Gastroesophageal sphincter (tissue), 4 donors: ENCODE measurements at regions not wholly inside any gene's neighbourhood (a gene's known extent, or its start where the extent isn't known, plus 50 kb on each side); places are given as distances from the start of the nearest gene placed in this dataset.
"Not testable (repeated sequence)": the region's sequence is repeated elsewhere in the genome, so short reads cannot be mapped to it uniquely, and the experiment has no call there.

Experiments used
- ATAC-seq: fragments of 150-250 bp; one replicate; pipeline ENCODE4 v1.9.1; 2016; ENCODE audit warnings: mild to moderate bottlenecking, moderate library complexity
- H3K27ac ChIP-seq, 4 donors: fragments of 200-600 bp; sonication (generic) in 3 of 4; 1 replicate in 3 of 4; 2 replicates in 1 of 4; pipeline ENCODE4 v1.5.1; 2016 to 2019
- H3K27me3 ChIP-seq: fragments of 200-600 bp; sonication (generic); one replicate; pipeline ENCODE4 v1.5.1; 2019
- H3K36me3 ChIP-seq, 2 donors: fragments of 200-600 bp; sonication (generic); one replicate each; pipeline ENCODE4 v1.5.1; 2019; ENCODE audit warnings: control low read depth in 1 of 2
- H3K4me1 ChIP-seq, 3 donors: fragments of 200-600 bp; sonication (generic); 1 replicate in 2 of 3; 2 replicates in 1 of 3; pipeline ENCODE4 v1.5.1; 2016 to 2019; ENCODE audit warnings: control low read depth in 2 of 3
- H3K4me3 ChIP-seq, 2 donors: fragments of 200-600 bp; sonication (generic); one replicate each; pipeline ENCODE4 v1.5.1; 2019; ENCODE audit warnings: mild to moderate bottlenecking in 1 of 2, moderate library complexity in 1 of 2
- H3K9me3 ChIP-seq, 3 donors: fragments of 200-600 bp; sonication (generic); one replicate each; pipeline ENCODE4 v1.5.1; 2017 to 2019; ENCODE audit warnings: control low read depth in 2 of 3
- CTCF ChIP-seq, 4 experiments: fragments of 200-600 bp in 2 of 4; fragments of 450-650 bp in 2 of 4; sonication (generic) in 1 of 4; IDR thresholded peaks; one replicate each; pipeline ENCODE4 v1.5.1; 2017 to 2019; ENCODE audit warnings: antibody characterized with exemption in 4 of 4, mild to moderate bottlenecking in 2 of 4, moderate library complexity in 2 of 4
- EP300 ChIP-seq: sonication (generic); formaldehyde crosslinking; IDR thresholded peaks from one replicate; pipeline ENCODE4 v1.6.1; 2017; ENCODE audit warnings: antibody characterized with exemption, mild to moderate bottlenecking
- POLR2A ChIP-seq, 2 donors: fragments of 450-650 bp; IDR thresholded peaks; one replicate each; pipeline ENCODE4 v1.6.1; 2017; ENCODE audit warnings: antibody characterized with exemption in 2 of 2, mild to moderate bottlenecking in 2 of 2, moderate library complexity in 1 of 2
- POLR2AphosphoS5 ChIP-seq: sonication (generic); formaldehyde crosslinking; IDR thresholded peaks from one replicate; pipeline ENCODE4 v1.6.1; 2017; ENCODE audit warnings: antibody characterized with exemption
- WGBS, 2 donors: methylation state at CpG; one replicate each; pipeline ENCODE4 v1.1.5; 2018; ENCODE audit warnings: low coverage in 1 of 2; 5-methylcytosine and 5-hydroxymethylcytosine counted together

- Histone ChIP-seq H3K36me3 (no peaks in the 10 kb centered on the region), H3K9me3 (no peaks in the 10 kb centered on the region), H3K4me3 (no peak overlapping the region), H3K4me1 (peaks cover 0 to 20% (median 0%) of the 10 kb centered on the region in 3 donors), H3K27ac (peak overlapping the region in 1 of 4 donors; percentile 19), H3K27me3 (no peaks in the 10 kb centered on the region)
- WGBS, 2 donors: 45 to 58% methylated on average over 8 to 9 of the region's 17 CpGs
- TF ChIP-seq CTCF (IDR thresholded peaks at IDR 0.05): peak in 1 of 4 experiments; percentile 17
- no peak for TF ChIP-seq POLR2A (IDR thresholded peaks at IDR 0.05)
- no peak for ATAC-seq
Observed at GRCh38 chr2:8329660-8330622, 351.9 kb upstream of the ID2 start.

- Histone ChIP-seq H3K36me3 (no peaks in the 10 kb centered on the region), H3K9me3 (no peaks in the 10 kb centered on the region), H3K27ac (no peak overlapping the region), H3K27me3 (no peaks in the 10 kb centered on the region), H3K4me1 (peaks cover 0 to 20% (median 0%) of the 10 kb centered on the region in 3 donors), H3K4me3 (no peak overlapping the region)
- no peak for ATAC-seq
- WGBS, 2 donors: 80 to 94% methylated on average over 4 of the region's 4 CpGs
- TF ChIP-seq CTCF (IDR thresholded peaks at IDR 0.05) (no peak), POLR2AphosphoS5 (no peak), EP300 (no peak), POLR2A (IDR thresholded peaks at IDR 0.05) (no peak)
Observed at GRCh38 chr2:8331068-8331467, 350.8 kb upstream of the ID2 start.

GRCh38 chr2:8332646-8333045, 349.2 kb upstream of the ID2 start:
- no peak overlapping the region for H3K27ac ChIP-seq
- no peaks in the 10 kb centered on the region for H3K27me3 ChIP-seq
- WGBS, 2 donors: 100% methylated on average over 1 to 5 of the region's 9 CpGs
- no peak overlapping the region for H3K4me3 ChIP-seq
- peaks cover 0 to 20% (median 0%) of the 10 kb centered on the region in 3 donors for H3K4me1 ChIP-seq
- H3K9me3 ChIP-seq: no peaks in the 10 kb centered on the region
- ATAC-seq: no peak
- no peak for TF ChIP-seq CTCF (IDR thresholded peaks at IDR 0.05)
- no peak for TF ChIP-seq EP300
- no peak for TF ChIP-seq POLR2AphosphoS5
- no peak for TF ChIP-seq POLR2A (IDR thresholded peaks at IDR 0.05)
- H3K36me3 ChIP-seq: no peaks in the 10 kb centered on the region

- 81 to 100% methylated on average over 6 to 8 of the region's 13 CpGs for WGBS, 2 donors
- no peak for ATAC-seq
- H3K9me3 ChIP-seq: no peaks in the 10 kb centered on the region
- H3K27ac ChIP-seq: no peak overlapping the region
- no peak for TF ChIP-seq POLR2A (IDR thresholded peaks at IDR 0.05)
- no peak for TF ChIP-seq CTCF (IDR thresholded peaks at IDR 0.05)
- TF ChIP-seq POLR2AphosphoS5: no peak
- TF ChIP-seq EP300: no peak
- H3K4me1 ChIP-seq: peaks cover 0 to 20% (median 0%) of the 10 kb centered on the region in 3 donors
- no peak overlapping the region for H3K4me3 ChIP-seq
- H3K27me3 ChIP-seq: no peaks in the 10 kb centered on the region
- H3K36me3 ChIP-seq: no peaks in the 10 kb centered on the region
Observed at GRCh38 chr2:8333177-8333831, 348.6 kb upstream of the ID2 start.

GRCh38 chr2:8333832-8334187, 348.0 kb upstream of the ID2 start:
- H3K27me3 ChIP-seq, ATAC-seq, H3K36me3 ChIP-seq, H3K9me3 ChIP-seq, H3K4me3 ChIP-seq, H3K27ac ChIP-seq: not testable (repeated sequence)
- H3K4me1 ChIP-seq: peaks cover 0 to 15% (median 0%) of the 10 kb centered on the region in 3 donors
- 71 to 100% methylated on average over 2 to 4 of the region's 5 CpGs for WGBS, 2 donors
